Activated T-cell treated with anti-CD3 and anti-CD28 coated beads, Interleukin-2, amount 50 U/mL, for 1 hour (primary cell): ENCODE measurements at regions not wholly inside any gene's neighbourhood (a gene's known extent, or its start where the extent isn't known, plus 50 kb on each side); places are given as distances from the start of the nearest gene placed in this dataset.

Source experiments
- DNase-seq: peaks from one replicate; pipeline ENCODE4 v3.0.0-alpha.2; 2020

DNA sequence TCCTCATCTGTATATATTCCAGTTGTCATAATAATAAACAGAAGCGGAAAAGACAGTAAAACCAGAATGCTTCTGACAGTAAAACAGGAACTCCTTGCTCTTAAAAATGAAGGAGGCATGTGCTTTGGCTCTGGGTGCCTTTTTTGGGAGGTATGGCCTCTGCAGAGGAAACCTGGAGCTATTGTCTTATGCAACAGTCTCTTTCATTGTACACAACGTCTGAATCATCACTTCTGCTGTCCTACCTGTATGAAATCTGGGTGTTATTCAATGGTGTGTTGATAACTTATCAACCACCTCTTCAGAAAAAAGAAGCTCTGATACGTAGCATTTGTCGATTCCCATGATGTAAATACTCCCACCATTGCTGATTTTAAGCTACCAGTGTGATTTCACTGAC, 64.8 kb downstream of the CDCA7 start:
- no peak for DNase-seq

DNA sequence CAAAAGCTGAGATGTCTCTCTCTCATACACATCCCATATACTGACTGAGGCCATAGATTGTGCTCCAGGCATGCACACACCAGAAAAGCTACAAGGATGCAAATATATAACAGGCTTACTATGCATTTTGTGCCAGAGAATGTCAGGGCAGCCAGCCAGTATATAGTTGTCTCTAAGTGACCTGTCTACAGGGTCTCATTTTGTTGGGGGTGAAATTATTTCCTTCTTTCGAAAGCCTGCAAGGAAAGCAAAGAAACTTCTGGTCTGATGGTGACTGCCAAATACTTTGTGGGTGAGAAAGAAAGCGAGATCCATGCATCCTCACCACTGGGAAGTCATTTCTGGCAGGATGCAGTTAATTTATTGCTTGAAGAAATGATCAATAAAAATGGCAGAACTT, 70.2 kb downstream of the CDCA7 start:
- DNase-seq, result no peak

DNA sequence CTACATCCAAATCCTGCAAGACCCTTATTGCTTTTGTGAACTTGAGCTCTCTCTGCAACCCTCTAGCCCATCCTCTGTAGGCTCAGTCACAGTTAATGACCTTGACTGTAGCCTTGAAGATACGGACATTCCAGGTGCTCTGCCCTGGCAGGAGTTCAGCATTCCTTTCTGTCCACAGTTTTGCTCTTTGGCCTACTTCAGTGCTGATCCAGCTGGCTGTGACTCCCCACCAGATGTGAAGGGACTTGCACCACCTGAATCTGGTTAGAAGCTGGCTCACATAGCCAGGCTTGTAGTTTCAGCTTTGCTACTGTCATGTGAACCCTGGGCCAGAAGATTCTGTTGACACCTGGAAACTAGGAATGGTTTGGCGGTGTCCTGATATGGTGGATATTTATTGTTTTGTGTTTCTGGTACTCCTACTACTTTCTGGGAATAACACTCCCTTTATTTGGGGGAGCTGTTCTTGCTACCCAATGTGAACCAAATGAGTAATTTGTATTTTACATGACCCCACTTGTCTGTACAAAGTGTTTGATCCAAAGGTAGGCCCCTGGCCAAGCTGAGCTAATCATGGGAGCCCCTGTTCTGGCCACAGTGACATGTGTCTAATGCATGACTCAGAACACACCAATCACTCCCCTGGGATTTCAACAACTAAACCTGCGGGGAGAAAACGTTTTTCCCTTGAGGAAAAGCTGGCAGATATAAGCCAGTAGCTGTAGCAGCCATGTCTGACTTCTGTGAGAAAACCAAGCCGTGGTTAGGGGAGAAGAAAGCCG, 73.4 kb downstream of the CDCA7 start:
- DNase-seq, result no peak

DNA sequence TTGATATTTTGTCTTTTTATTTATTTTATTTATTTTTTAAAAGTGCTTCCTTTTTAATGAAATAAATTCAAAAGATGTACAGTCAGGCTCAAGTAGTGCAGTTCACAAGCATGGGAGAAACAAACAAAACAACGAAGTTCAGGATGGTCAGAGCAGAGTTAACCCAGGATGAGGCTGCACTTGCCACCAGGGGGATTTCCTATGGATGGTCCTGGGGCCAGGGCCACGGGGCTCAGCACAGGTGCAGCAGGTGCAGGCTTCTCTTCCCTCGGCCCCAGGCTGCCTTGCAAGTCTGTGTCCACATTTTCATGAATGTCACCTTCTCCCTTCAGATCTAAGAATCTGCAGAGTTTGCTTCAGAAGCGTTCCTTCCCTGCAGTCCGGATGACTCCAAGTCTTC, 76.5 kb downstream of the CDCA7 start:
- DNase-seq, result no peak

DNA sequence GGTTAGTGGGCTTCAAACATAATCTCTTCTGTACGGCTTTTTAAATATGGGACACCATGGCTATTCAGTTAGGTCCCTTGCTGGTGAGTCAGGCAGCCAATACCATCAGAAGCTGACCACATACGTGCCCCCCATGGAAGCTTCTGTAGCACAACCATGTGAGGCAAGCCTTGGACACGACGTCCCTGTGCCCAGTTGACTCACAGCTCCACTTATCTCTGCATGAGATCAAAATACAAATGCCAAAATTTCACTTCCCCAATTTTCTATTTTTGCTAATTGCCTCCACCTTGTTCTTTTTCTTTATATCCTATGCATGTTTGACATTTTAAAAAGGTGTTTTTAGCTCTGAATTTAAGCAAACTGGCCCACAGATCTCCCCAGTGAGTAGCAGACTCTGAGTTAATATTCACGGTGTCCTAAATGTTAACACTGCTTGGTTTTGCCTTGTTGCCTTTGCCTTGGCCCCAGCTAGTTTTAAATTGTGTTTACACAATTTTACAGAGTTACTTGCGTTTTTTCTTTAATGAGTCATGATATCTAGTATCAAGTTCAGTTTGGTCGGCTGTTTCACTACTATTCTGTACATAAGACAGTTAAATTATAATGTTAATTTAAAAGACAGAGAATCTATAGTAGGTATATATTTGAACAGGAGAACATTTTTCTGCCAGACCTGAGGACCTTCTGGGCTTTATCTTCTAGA, 77.5 kb downstream of the CDCA7 start:
- no peak for DNase-seq

DNA sequence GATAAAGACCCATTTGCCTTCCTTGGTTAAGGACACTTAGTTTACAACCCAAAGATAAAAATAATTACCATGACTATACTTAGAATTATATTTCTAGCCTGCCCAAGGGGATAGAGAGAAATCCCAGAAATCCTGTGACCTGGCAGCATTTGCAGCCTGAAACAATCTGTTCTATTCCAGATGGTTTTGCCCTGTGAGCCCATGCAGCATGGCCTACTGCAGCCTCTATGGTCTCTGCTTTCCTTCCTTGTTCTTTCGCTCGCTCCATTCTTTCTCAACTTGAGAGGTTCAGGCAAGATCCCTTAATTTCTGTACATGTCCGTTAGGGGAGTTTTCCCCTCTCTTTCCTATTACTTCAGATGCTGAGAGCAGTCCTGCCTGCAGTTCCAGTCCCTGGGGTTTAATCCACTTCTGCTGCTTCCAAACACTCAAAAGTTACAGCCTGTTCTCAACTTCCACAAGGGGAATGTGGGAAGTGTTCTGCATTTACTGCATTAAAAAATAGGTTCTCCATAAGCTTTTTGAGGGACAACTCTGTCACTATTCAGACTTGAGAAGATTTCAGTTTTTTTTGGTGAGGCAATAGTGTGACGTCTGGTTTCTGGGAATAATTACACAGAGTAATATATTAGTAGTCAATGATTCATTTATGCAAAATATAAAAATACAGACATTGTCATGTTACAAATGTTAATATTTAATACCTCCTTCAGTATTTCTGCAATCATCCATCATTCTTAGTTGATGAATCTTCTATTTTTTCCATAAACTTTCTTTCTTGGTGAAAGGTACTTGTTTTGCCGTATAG, 80.3 kb downstream of the CDCA7 start:
- no peak for DNase-seq

DNA sequence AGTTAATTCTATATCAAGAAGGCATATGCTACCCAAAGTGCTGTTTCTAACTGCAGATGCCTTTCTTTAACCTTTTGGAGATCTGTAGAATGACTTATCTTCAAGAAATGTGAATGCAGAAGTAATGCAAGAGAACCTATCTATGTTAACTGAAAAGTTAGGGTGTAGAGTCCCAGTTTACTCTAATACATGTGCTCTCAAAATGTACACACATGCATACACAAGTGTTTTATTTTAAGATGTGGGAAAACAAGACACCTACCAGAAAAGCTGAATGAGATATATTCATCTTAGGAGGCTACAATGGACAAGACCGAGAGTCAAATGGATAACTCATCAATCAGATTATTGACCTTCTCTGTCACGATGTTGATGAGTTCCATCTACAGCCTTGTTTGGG, 80.9 kb downstream of the CDCA7 start:
- DNase-seq, result no peak

DNA sequence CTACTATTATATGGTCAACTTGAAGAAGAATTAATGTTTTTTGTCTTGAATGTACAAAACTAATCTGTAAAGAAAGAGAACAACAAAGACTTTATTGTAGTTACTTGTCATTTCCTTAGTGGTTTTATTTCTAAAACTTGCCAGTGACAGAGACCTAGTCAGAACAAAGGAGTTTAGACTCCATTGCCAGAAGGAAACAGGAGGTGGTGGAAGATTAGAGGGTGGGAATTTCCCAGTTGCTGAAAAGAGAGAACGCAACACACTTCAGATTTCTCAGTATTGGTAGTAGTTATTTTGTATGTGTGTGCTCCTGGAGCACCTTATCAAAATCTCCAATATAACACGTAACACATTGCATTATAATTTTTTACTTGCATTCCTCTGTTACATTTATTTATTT, 81.4 kb downstream of the CDCA7 start:
- no peak for DNase-seq

DNA sequence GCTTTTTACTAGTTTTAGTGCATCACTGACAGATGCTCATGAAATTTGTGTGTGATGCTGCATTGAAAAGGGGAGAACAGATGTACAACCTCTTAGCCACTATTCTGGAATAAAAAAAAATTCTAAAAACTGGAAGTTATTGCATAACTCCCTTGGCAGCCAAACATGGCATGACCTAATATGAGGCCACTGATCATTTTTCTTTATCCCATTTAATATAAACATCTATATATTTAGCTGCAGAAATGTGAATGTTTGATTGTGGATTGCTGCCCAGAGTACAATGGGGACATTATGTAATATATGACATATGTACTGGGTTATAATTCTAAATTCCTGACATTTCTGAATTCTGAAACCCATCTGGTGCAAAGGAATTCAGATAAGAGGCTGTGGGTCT, 86.5 kb downstream of the CDCA7 start:
- DNase-seq, result no peak

DNA sequence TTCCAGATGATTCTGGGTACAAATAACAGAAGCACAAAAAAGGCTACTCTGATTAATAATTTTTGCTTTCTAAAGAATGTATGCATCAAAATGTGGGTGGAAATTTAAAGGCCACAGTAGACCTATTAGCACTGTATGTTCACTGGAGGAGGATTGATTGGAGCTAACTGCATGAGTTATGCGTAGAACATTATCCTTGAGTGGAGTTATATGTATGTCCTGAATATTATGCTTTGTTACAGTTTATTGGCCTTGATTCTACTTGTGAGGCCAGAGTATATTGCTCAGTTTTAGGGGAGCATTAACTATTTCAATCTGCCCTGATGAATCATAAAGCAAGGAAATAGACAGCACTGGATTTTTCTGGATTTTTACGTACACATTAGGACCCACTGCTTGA, 87.9 kb downstream of the CDCA7 start:
- DNase-seq, result no peak

DNA sequence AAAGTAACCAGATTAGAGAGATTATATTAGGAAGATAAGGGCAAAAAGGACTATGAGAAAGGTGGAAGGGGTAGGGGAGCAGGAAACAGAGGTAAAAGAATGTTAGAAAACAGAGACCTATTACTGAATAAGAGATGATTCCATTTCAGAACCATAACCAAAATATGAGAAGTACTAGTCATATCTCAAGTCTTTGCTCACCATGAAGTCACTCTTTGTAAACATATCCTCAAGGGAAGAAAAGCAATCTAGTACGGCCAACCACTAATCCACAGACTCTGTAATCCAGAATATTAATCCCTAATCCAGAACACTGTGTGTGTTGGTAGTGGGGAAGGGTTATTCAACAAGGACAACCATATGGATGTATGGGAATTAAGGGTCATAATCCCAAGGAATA, 92.0 kb downstream of the CDCA7 start:
- DNase-seq, result no peak

DNA sequence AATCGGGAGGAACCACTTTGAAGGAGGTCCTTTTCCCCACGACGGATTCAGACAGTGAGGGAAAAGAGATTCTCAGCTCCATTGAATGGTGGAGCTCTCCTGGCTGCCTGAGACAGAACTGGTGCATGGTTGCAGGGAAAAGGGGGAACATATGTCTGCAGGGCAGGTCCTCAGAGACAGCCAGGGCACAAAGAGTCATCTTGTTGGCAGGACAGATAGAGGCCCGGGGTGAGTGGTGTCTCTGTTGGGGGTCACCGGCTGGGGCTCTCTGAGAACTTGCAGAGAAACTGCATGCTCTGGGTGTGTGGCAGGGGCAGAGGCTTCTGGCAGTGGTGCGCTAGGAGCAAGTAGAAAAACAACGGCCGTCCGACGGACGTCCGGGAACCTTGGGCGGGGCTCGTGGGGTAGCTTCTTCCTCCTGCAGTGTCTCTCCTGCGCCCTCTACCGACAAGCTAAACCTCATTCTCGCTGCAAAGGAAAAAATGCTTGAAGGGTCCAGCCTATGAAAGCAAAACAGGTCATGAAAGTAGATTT, 94.3 kb downstream of the CDCA7 start:
- DNase-seq, result peak; percentile 26

DNA sequence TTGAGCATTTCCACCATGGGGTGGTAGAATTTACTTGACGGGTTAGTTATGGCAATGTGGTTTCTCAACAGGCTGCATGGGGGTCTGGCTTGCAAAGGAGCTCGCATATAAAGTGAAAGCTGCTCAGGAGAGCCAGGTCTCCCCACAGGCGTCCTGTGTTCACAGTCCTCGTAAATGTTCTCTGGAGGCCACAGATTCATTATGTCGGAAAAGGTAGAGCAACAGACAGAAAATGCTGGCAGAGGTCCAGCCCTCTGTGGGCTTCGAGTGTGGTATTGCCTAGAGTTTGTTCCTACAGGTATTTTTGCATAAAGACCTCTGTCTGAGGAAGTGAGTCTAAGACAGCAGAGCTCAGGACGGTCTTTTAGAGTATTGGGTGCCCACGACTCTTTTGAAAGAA, 96.4 kb downstream of the CDCA7 start:
- DNase-seq, result peak; percentile 22

DNA sequence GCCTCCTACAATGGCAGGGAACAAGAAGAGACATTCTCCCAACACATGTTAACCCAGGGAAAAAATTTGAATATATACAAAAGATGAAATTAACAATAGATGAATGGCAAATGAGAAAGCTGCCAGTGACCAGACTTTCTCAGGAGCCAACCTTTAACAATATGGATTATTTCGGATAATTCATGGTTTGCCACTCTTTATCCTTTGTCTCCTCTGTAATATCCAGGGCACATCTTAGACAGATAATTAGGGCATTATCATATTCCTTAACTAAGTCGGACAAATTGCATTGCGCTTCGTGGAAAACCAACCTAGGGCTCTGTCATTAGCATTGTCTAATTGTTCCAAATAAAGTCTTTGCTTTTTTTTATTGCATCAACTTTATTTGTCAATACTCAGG, 97.3 kb downstream of the CDCA7 start:
- no peak for DNase-seq

DNA sequence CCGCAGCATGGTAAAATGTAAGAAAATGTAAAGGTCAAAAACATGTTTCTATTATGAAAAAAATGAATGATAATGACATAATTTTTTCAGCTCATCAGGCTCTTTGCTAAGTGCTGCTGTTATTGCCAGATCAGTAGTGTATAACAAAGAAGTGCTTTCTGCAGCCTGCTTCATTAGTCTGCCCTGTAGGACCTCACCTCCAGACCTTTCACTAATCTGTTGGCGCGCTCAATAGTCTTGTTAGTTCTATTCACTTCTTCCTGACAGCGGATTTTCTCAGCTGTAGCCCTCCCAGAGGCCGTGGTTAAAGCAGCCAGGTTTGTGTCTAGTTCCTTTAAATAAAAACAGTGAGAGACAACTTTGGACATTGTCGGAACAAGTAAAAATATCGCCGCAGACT, 97.7 kb downstream of the CDCA7 start:
- DNase-seq, result no peak

DNA sequence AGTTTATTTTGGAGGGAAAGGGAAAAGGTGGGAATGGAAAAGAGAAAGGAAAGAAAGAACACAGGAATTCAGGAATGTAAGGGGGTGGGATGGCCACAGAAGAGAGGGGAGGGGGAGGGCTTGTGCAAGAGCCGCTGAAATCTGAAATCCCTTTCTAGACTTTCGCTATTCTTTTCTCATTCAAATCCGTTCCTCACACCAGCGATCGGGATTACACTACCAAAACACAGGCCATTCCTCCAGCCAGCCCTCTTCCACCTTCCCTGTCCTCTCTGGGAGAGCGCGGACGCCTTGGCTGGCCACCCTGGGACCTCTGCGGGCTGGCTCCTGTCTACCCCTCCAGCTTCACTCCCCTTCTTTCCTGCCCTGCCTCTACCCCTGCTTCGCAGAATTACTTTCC, 102.3 kb downstream of the CDCA7 start:
- no peak for DNase-seq

DNA sequence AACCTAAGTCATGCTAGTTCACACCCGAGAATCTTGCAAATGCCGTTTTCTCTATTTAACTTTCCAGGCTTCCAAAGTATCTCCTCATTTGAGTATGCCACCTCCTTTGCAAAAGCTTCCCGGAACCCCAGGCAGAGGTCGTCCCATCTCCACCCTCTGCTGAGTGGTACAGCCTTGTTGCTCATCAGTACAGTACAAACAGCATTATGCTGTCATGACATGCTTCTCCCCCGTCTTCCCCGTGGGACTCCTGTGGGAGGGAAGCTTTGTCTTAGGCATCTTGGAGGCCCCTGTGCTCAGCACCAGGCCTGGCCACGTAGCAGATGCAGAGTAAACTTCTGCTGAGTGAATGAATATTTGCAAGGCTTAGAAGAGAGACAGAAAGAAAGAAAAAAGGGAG, 102.7 kb downstream of the CDCA7 start:
- no peak for DNase-seq

DNA sequence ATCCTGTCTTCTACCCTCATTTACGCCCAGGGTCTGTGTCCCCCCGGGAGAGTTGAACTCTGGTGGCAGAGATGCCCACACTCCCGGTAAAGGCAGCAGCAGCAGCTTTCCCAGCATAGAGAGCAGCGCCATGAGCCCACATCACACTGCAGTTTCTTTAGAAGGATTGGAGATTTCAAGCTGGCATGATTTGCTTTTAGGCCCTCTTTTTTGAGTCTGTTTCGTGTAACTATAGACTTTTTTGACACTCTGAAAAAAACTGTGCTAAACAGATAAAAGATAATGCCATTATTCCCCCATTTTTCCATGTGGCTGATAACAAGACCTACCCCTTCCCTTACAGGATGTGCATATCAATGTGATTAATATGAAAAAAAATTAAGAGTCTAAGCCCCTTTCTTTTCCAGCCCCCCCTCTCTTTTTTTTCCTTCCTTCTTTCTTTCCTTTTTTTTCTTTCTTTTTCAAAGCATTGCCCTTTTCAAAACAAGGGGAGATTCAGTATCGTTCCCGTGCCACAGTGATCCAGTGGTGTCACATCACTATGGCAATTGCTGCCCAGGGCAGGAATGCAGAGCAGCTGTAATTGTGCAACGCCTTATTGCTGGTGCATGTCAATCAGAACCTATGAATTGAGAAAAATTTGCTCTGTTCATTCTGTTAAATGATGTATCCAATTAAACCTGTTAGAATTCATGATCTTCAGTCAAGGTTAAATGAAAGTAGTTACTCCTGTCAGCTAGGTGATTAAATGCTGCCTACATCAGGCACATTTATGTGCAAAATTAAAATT, 104.5 kb downstream of the CDCA7 start:
- DNase-seq, result no peak

DNA sequence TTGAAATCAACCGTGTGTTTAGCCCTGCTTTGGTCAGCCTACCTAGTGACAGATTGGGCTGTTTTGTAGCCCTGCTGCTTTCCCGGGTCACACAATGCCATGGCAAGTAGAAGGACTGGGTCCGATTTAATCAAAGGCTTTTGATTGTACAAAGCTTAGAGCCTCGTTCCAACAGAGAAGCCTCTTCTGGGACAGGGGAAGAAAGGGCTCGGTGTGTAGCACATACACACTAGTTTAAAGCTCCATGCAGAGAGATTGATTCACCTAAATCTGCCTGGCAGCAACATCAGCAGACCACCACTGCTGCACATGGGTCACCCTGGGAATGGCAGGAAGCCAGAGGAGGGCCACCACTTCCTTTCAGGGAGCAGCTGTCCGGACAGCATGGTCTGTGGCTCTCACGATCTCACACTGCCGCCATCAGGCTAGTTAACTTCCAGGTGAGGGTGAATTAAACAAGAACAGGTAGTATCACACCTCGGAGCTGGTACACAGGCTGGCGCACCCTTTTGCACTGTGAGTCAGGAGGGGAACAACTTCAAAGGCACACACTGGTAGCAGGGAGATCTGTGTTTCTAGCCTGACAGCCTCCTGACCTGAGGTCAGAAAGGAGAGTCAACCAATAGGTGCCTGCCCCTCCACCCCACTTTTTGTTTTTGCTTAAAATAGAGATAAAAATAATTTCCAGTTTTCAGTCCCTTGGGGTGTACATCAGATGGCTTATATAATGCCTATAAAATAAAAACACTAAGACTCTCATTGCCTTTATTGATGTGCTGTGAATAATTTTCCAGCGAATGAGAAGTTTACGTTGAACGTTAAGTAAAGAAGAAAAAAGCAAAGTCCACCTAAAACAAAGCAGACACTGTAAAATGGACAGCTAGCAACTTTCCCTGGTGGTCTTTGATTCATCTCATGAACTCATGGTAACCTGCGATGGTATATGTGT, 108.5 kb downstream of the CDCA7 start:
- DNase-seq, result no peak

DNA sequence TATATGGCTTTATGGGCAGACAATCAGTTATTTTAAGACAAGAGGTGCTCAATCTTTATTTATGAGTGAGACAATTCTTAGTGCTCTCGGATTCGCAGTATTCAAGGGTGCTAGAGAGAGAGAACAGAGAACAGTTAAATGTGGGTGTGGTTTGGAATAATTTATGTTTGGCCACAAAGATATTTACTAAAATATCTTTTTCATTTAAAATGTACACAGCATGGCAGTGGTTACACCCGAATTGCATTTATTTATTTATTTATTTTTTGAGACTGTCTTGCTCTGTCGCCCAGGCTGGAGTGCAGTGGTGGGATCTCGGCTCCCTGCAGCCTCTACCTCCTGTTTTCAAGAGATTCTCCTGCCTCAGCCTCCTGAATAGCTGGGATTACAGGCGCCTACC, 109.2 kb downstream of the CDCA7 start:
- DNase-seq, result no peak

DNA sequence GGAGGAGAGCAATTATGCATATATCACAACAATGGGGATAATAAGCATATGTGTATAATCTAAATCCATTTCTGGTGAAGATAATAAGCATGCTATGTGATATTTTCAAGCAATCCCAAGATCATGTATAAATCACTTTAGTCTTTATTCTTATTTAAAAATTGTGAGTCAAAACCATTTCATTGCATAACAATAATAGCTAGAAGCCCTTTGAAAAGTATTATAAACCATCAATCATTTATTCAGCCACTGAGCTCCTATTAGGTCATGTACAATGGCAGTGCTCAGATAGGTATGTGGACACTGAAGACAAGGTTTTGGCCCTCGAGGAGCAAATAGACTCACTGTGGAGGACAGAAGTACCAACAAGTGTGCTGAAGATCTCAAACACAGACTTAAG, 113.1 kb downstream of the CDCA7 start:
- DNase-seq, result no peak
